HEK293T (cell line): ENCODE measurements at regions not wholly inside any gene's neighbourhood (a gene's known extent, or its start where the extent isn't known, plus 50 kb on each side); places are given as distances from the start of the nearest gene placed in this dataset.

Experiments
- CTCF ChIA-PET: fragments of 350-600 bp; formaldehyde crosslinking; extraction: SDS; loops from one replicate; lab custom pipeline; 2021; ENCODE audit warnings: antibody characterized with exemption, inconsistent platforms; lab: Yijun Ruan, JAX
- POLR2A ChIA-PET: fragments of 350-600 bp; formaldehyde crosslinking; extraction: SDS; loops from one replicate; lab custom pipeline; 2020; ENCODE audit warnings: antibody characterized with exemption, inconsistent platforms; lab: Yijun Ruan, JAX
- DNase-seq: peaks from one replicate; pipeline ENCODE4 v3.0.0; 2012; ENCODE audit warnings: mixed read lengths; ENCODE audit errors: extremely low spot score
- ARNT ChIP-seq: fragments of 450-650 bp; IDR thresholded peaks from 2 replicates; pipeline ENCODE4 v1.6.1; 2017; ENCODE audit warnings: mild to moderate bottlenecking
- BHLHE40 ChIP-seq: fragments of 450-650 bp; IDR thresholded peaks from 2 replicates; pipeline ENCODE4 v1.6.1; 2016; ENCODE audit warnings: mild to moderate bottlenecking, moderate library complexity, borderline replicate concordance
- CTBP1 ChIP-seq: fragments of 450-650 bp; IDR thresholded peaks from 2 replicates; pipeline ENCODE4 v1.6.1; 2016; ENCODE audit warnings: borderline replicate concordance
- ELF4 ChIP-seq: fragments of 450-650 bp; IDR thresholded peaks from 2 replicates; pipeline ENCODE4 v1.6.1; 2017; ENCODE audit warnings: antibody characterized with exemption
- FOXA1 ChIP-seq: fragments of 450-650 bp; IDR thresholded peaks from 2 replicates; pipeline ENCODE4 v1.6.1; 2016; ENCODE audit warnings: mild to moderate bottlenecking
- FOXK2 ChIP-seq: fragments of 450-650 bp; IDR thresholded peaks from 2 replicates; pipeline ENCODE4 v1.6.1; 2016; ENCODE audit warnings: mild to moderate bottlenecking
- FOXM1 ChIP-seq: fragments of 450-650 bp; IDR thresholded peaks from 2 replicates; pipeline ENCODE4 v1.6.1; 2017; ENCODE audit warnings: mild to moderate bottlenecking, borderline replicate concordance
- HDGF ChIP-seq: fragments of 450-650 bp; IDR thresholded peaks from 2 replicates; pipeline ENCODE4 v1.6.1; 2017; ENCODE audit warnings: antibody characterized with exemption, borderline replicate concordance
- L3MBTL2 ChIP-seq: fragments of 450-650 bp; conservative IDR thresholded peaks from 2 replicates; pipeline ENCODE4 v1.6.1; 2016; ENCODE audit warnings: mild to moderate bottlenecking
- LEF1 ChIP-seq: fragments of 450-650 bp; IDR thresholded peaks from 2 replicates; pipeline ENCODE4 v1.6.1; 2017; ENCODE audit warnings: mild to moderate bottlenecking, borderline replicate concordance
- NFRKB ChIP-seq: fragments of 450-650 bp; IDR thresholded peaks from 2 replicates; pipeline ENCODE4 v1.6.1; 2016; ENCODE audit warnings: mild to moderate bottlenecking, moderate library complexity
- PKNOX1 ChIP-seq: fragments of 450-650 bp; IDR thresholded peaks from 2 replicates; pipeline ENCODE4 v1.6.1; 2016
- SP1 ChIP-seq: fragments of 450-650 bp; IDR thresholded peaks from 2 replicates; pipeline ENCODE4 v1.6.1; 2017
- SUZ12 ChIP-seq: fragments of 450-650 bp; IDR thresholded peaks from 2 replicates; pipeline ENCODE4 v1.6.1; 2016; ENCODE audit warnings: mild to moderate bottlenecking
- TARDBP ChIP-seq: fragments of 450-650 bp; IDR thresholded peaks from 2 replicates; pipeline ENCODE4 v1.6.1; 2016
- ZNF384 ChIP-seq: fragments of 450-650 bp; IDR thresholded peaks from 2 replicates; pipeline ENCODE4 v1.6.1; 2016

- ChIA-PET POLR2A (no interaction called here), CTCF (no interaction called here)
- TF ChIP-seq HDGF (no peak), ELF4 (no peak), ZNF384 (no peak), LEF1 (no peak), CTBP1 (no peak), FOXM1 (no peak), BHLHE40 (no peak), TARDBP (no peak), FOXK2 (no peak), SP1 (no peak), SUZ12 (no peak), PKNOX1 (no peak), ARNT (no peak), FOXA1 (no peak), NFRKB (no peak), L3MBTL2 (no peak)
- no peak for DNase-seq
Measured at GRCh38 chr5:164076556-164076955, 571.1 kb downstream of the MAT2B start.

GRCh38 chr5:164090358-164090757 lies 584.9 kb downstream of the MAT2B start:
- TF ChIP-seq SP1 (no peak), CTBP1 (no peak), L3MBTL2 (no peak), TARDBP (no peak), FOXK2 (no peak), FOXA1 (no peak), ARNT (no peak), ELF4 (no peak), SUZ12 (no peak), HDGF (no peak), NFRKB (no peak), BHLHE40 (no peak), FOXM1 (no peak), ZNF384 (no peak)
- CTCF ChIA-PET = no interaction called here
- POLR2A ChIA-PET = no interaction called here
- DNase-seq = no peak

GRCh38 chr5:164091836-164092235 lies 586.4 kb downstream of the MAT2B start:
- DNase-seq = no peak
- ChIA-PET POLR2A (no interaction called here), CTCF (no interaction called here)
- TF ChIP-seq SP1 = no peak
- TF ChIP-seq FOXA1 = no peak
- no peak for TF ChIP-seq ZNF384
- no peak for TF ChIP-seq LEF1
- no peak for TF ChIP-seq ARNT
- no peak for TF ChIP-seq SUZ12
- TF ChIP-seq NFRKB = no peak
- no peak for TF ChIP-seq BHLHE40
- TF ChIP-seq PKNOX1 = no peak
- no peak for TF ChIP-seq TARDBP
- no peak for TF ChIP-seq FOXM1
- no peak for TF ChIP-seq ELF4
- TF ChIP-seq FOXK2 = no peak
- TF ChIP-seq L3MBTL2 = no peak

GRCh38 chr5:164094291-164094690 lies 588.9 kb downstream of the MAT2B start:
- ChIA-PET POLR2A (no interaction called here), CTCF (no interaction called here)
- no peak for DNase-seq
- no peak for TF ChIP-seq PKNOX1
- TF ChIP-seq HDGF = no peak
- TF ChIP-seq SUZ12 = no peak
- no peak for TF ChIP-seq LEF1
- no peak for TF ChIP-seq TARDBP
- TF ChIP-seq SP1 = no peak
- TF ChIP-seq ELF4 = no peak
- no peak for TF ChIP-seq FOXA1
- no peak for TF ChIP-seq FOXM1
- TF ChIP-seq CTBP1 = no peak
- TF ChIP-seq ZNF384 = no peak
- no peak for TF ChIP-seq ARNT

- CTCF ChIA-PET = no interaction called here
- DNase-seq = no peak
- POLR2A ChIA-PET = no interaction called here
- TF ChIP-seq PKNOX1 (no peak), SUZ12 (no peak), NFRKB (no peak), L3MBTL2 (no peak), LEF1 (no peak), SP1 (no peak), BHLHE40 (no peak), ZNF384 (no peak), HDGF (no peak), TARDBP (no peak), CTBP1 (no peak), FOXM1 (no peak), FOXA1 (no peak), FOXK2 (no peak), ELF4 (no peak), ARNT (no peak)
Measured at GRCh38 chr5:164097749-164098148, 592.3 kb downstream of the MAT2B start.

GRCh38 chr5:164098531-164098930 lies 593.1 kb downstream of the MAT2B start:
- POLR2A ChIA-PET = no interaction called here
- CTCF ChIA-PET = no interaction called here
- no peak for DNase-seq
- TF ChIP-seq FOXA1 = no peak
- TF ChIP-seq CTBP1 = no peak
- TF ChIP-seq LEF1 = no peak
- no peak for TF ChIP-seq SP1
- no peak for TF ChIP-seq FOXK2
- TF ChIP-seq BHLHE40 = no peak
- TF ChIP-seq PKNOX1 = no peak
